NCI-H2227 treated with DMSO at 0.1 percent for 48 hours (cell line): ENCODE measurements at regions not wholly inside any gene's neighbourhood (a gene's known extent, or its start where the extent isn't known, plus 50 kb on each side); places are given as distances from the start of the nearest gene placed in this dataset.
"Not testable (repeated sequence)": the region's sequence is repeated elsewhere in the genome, so short reads cannot be mapped to it uniquely, and the experiment has no call there.

ENCODE experiments used
- DNase-seq: peaks from one replicate; lab custom pipeline; 2025; lab: John Stamatoyannopoulos, UW

GRCh38 chr20:53693262-53693871 lies 99.7 kb upstream of the ZNF217 start:
- no peak for DNase-seq

DNA sequence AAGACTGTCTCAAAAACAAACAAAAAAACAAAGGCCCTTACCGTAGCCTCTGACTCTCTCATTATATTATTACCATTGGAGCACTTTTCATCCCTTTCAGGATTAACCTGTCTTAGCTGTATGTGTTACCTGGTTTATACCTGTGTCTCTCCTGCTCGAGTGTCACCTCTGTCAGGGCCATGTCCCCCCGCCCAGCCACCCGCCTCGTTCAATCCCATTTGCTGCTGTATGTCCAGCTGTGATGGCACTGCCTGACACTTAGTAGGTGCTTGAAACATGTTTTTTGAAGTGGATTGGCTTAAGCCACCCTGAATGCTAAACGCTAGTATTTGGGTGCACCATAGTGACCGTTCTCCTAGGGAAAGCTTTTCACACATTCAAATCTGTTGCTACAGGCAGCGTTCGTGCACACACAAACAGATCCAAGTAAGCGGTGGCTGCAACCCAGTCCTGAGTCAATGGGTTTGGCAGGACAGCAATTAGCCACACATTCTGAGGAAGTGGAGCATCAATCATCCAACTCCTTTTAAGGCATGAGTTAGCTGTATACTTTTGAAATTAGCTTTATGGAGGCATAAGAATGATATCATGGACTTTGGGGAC lies 98.9 kb upstream of the ZNF217 start:
- DNase-seq, result no peak

DNA sequence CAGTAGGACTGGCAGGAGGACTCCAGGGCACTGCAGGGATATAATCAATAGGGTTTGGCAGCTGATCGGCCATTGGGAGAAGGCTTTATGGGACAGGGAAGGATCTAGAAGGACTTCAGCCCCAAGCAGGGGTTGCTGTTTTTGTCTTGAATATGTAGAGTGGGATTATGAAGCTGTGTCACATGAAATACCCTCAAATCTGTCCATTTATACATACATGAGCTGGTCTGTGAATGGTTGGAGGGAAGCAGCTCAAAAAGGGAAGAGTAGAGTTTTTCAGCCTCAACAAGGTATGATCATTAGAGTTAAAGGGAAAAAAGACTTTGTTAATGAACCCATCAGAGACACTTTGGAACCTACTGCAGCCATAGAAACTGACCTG lies 98.2 kb upstream of the ZNF217 start:
- DNase-seq, result no peak

- DNase-seq, result no peak
Observed at GRCh38 chr20:53691060-53691810, 97.6 kb upstream of the ZNF217 start.

DNA sequence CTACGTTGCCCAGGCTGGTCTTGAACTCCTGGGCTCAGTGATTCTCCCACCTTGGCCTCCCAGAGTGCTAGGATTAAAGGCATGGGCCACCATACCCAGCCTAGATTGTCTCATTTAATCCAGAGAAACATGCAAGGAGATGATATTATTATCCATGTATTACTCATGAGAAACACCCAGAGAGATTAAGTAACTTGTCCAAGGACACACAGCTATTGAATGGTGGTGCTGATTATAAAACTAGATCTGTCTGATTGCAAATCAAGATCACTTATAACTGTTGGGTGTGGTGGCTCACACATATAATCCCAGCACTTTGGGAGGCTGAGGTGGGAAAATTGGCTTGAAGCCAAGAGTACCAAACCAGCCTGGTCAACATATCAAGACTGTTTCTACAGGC lies 94.4 kb upstream of the ZNF217 start:
- DNase-seq, result no peak

DNA sequence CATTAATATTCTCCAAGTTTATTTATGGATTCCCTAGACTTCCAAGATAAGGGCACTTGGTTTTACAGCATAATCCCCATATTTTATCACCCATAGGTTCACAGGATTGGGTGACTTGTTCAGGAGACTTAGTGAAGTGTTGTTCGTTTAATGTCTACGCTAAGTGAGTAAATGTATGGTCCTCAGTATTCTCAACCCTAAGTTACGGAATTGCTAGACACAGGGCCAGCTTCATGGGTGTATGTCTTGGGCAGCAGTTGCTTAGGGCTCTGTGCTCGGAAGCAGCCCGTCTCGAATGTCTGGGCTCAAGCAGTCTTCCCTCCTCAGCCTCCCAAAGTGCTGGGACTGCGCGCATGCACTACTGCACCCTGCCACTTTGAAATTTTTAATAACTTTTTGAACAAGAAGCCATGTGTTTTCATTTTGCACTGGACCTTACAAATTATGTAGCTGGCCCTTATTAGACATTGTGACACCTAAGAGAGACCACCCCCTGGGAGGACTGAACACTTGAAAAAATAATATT lies 91.5 kb upstream of the ZNF217 start:
- no peak for DNase-seq

GRCh38 chr20:53683506-53683905 lies 89.9 kb upstream of the ZNF217 start:
- no peak for DNase-seq

DNA sequence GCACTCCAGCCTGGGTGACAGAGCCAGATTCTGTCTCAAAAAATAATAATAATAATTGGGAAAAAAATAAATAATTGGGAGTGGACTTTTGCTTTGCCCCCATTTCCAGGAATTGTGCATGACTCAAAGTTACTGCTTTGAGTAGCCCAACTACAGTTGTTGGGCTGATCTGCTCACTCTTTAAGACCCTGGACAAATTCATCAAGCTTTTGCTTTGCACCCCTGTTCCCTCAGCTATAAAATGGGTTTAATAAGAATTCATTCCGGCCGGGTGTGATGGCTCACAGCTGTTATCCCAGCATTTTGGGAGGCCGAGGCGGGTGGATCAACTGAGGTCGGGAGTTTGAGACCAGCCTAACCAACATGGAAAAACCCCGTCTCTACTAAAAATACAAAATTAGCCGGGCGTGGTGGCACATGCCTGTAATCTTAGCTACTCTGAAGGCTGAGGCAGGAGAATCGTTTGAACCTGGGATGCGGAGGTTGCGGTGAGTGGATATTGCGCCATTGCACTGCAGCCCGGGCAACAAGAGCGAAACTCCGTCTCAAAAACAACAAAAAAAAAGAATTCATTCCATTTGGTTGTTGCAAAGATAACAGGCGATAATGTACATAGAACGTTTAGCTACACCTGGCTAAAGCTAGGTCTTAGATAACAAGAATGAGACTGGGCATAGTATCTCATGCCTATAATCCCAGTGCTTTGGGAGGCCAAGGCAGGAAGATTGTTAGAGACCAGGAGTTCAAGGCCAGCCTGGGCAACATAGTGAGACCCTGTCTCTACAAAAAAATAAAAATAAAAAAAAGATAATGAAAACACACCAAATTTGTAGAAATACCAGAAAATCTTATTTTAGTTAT lies 87.9 kb upstream of the ZNF217 start:
- no peak for DNase-seq

DNA sequence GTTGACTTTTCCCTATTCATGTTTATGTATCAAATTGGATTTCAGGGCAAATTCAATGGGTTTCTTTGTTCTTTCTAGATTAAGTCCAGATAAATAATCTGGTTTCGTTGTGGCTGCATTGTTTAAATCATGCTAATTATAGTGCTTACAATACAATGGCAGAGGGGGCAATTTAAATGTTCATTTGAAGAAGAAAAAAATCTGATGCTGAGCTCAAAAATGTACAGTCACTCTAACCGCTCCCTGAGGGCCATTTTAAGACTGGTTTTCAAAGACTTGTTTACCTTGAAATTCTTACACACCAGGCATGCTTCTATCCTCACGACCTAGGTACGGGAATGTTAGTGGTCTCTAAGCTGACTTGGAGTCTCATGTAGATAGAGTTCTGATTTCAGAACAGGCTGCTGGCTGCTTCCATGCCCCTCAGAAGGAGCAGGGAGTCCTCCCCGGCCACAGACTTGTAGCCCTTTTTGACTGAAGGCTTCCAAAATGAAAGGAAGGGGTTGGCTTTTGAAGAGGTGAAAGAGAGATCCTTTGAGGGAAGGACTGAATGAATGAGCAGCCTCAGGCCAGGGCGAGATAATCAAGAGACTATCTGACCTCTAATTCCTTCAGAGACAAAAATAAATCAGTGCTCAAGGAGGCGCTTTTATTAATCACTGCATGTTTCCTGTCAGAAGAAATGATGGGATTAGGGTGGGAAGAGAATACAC lies 86.1 kb upstream of the ZNF217 start:
- DNase-seq, result no peak

GRCh38 chr20:53678990-53679596 lies 85.5 kb upstream of the ZNF217 start:
- no peak for DNase-seq

DNA sequence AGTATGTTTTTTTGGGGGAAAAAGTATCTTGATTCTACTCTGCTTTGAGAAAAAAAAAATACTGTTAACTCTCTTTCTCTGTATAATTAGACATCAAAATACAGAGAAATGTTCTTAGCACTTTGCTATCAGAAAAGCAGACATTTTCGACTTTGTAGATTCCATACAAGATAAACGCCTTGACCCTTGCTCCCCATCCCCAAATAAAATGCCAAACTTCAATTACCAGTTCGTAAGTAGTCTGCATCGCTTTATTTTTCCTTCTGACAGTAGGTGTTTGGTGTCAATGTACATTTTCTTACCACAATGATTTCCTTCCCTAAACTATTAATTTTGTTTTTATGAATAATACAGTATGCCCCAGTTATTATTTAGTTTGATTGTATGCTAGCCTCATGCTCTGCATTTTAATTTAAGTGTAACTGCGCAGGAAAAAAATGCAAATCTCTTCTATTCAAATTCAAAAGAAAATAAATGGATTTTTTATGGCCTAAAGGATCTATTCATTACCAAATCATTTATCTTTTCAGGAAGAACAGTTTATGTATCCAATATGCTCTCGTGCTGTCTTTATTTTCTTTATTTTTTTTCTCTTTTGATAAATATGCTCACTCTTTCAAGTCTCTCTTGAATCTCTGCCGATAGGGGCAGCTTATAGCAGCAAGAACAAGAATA lies 84.8 kb upstream of the ZNF217 start:
- no peak for DNase-seq

- peak; percentile 46 for DNase-seq
Observed at GRCh38 chr20:53677447-53678314, 84.0 kb upstream of the ZNF217 start.

DNA sequence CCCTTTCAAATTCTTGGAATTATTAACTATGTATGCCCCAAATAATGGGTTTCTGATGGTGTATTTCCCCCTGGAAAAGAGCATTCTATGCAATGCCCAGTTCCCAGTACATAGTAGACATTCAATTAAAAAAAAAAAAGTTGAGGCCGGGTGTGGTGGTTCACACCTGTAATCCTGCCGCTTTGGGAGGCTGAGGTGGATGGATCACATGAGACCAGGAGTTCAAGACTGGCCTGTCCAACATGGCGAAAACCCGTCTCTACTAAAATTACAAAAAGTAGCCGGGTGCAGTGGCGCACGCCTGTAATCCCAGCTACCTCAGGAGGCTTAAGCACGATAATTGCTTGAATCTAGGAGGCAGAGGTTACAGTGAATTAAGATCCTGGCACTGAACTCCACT lies 83.3 kb upstream of the ZNF217 start:
- no peak for DNase-seq

- DNase-seq, result no peak
Observed at GRCh38 chr20:53676519-53676822, 82.8 kb upstream of the ZNF217 start.

GRCh38 chr20:53672484-53673129 lies 79.0 kb upstream of the ZNF217 start:
- DNase-seq, result no peak

GRCh38 chr20:53671370-53671769 lies 77.7 kb upstream of the ZNF217 start:
- DNase-seq, result no peak

GRCh38 chr20:53669517-53670313 lies 76.1 kb upstream of the ZNF217 start:
- DNase-seq, result not testable (repeated sequence)

DNA sequence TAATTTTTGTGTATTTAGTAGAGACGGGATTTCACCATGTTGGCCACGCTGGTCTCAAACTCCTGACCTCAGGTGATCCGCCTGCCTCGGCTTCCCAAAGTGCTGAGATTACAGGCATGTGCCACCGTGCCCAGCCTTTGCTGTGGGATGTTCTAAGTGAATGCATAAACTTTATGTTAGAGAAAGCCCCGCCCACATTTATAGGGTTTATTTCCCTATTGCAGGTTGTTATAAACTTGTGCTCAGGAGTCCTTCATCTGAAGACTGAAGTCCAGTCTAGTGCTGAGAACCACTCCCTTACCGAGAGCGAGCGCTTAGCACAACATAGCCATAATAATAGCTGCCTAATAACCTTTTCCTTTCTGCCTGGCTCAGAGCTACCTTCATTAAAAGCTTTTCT lies 75.4 kb upstream of the ZNF217 start:
- no peak for DNase-seq

- DNase-seq, result no peak
Observed at GRCh38 chr20:53666144-53666543, 72.5 kb upstream of the ZNF217 start.
